ENCODE measurements at regions not wholly inside any gene's neighbourhood (a gene's known extent, or its start where the extent isn't known, plus 50 kb on each side); places are given as distances from the start of the nearest gene placed in this dataset.

GRCh38 chr17:77379065-77379428 is 238.3 kb downstream of the SEC14L1 start:
- no peak for DNase-seq (ENCODE audit: low read depth)

DNA sequence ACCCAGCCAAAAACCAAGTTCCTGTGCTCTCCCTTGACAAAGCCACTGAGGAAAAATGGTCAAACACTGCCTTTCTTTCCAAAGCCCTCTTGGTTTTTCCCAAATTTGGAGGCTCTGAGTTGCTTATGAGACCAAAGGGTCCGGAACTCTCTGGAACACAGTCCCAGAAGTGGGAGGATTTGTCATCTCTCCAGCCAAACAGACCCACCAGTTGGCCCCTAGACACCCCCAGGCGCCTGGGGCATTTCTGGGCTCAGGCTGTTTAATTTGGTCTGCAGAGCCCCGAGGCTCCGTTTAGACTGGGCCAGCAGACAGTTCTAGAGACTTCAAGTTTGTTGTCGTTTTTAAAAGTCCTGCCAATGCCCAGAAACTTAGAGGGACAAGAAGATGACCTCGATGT is 239.1 kb downstream of the SEC14L1 start:
- no peak for DNase-seq (ENCODE audit: low read depth)

DNA sequence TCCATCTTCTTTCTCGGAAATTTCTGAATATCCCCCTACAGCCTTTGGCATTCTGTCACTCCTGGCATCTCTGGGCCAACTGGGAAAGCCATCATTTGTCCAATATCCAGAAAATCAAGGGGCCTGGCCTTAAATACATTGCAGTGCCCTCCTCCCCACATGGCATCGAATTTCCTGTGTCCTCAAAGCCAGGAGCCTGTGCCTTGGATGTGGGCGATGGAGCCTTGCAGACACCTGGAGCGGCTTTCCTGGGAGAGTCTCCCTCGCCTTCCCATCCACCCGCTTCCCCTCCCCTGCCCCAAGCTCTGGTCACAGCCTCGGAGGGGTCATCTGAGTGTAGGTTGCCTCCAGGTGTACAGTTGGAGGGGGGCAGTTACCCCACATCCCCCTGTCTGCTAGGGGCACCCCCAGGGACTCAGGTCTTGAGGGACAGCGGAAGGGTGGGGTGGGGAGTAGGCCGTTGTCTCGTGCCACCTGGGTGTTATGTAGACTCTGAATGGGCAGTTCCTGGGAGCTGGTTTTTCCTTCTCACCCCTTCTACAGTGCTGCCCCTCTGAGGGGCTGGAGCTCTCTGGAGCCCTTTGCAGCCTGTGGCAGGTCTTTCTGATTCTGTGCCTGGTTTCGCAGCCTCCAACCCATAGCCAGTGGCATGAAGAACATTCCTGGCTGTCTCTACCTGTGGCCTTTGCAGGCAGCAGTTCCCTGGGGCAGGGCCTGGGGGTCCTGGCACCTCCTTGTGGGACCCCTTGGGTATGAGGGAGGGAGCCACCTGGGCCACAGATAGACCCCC is 239.8 kb downstream of the SEC14L1 start:
- DNase-seq (ENCODE audit: low read depth), result no peak

DNA sequence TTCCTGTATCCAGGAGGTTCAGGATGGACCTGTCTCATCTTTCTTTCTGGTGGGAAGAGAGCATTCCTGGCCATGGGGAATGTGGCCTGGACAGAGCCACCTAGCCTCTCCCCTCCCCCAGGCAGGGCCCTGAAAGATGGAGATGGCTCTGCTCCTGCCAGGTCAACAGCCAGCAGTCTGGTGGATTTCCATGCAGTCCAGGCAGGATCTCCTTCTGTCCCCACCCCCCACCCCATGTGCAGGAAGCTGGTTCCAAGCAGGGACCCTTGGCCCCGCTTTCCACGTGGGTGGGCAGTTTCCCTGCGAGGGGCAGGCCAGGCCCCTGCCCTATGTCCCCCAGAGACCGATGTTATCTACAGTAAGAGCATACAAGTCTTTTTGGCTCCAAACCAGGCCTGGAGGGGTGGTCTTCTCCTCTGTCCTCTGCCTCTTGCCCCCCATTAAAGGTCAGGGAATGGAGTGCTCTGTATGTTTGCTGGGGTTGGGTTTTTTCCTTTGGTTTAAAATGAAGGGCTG is 240.5 kb downstream of the SEC14L1 start:
- DNase-seq (ENCODE audit: low read depth), result no peak

DNA sequence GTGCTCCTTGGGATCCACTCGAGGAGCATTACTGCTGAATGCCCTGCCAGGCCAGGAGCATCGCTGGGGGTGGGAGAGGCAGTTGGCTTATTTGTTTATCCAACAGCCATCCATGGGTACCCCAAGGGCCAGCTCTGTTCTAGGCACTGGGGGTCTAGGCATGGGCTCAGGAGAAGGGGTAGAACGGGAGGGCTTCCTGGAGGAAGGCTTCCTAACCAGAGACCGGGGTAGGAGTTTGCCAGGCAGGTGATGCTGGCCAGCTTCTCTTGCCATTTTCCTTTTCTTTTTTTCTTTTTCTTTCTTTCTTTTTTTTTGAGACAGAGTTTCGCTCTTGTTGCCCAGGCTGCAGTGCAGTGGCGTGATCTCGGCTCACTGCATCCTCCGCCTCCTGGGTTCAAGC is 241.0 kb downstream of the SEC14L1 start:
- DNase-seq (ENCODE audit: low read depth), result no peak

- DNase-seq (ENCODE audit: low read depth), result no peak
Observed at GRCh38 chr17:77382356-77382911, 241.7 kb downstream of the SEC14L1 start.

GRCh38 chr17:77382966-77383612 is 242.3 kb downstream of the SEC14L1 start:
- DNase-seq (ENCODE audit: low read depth), result no peak

DNA sequence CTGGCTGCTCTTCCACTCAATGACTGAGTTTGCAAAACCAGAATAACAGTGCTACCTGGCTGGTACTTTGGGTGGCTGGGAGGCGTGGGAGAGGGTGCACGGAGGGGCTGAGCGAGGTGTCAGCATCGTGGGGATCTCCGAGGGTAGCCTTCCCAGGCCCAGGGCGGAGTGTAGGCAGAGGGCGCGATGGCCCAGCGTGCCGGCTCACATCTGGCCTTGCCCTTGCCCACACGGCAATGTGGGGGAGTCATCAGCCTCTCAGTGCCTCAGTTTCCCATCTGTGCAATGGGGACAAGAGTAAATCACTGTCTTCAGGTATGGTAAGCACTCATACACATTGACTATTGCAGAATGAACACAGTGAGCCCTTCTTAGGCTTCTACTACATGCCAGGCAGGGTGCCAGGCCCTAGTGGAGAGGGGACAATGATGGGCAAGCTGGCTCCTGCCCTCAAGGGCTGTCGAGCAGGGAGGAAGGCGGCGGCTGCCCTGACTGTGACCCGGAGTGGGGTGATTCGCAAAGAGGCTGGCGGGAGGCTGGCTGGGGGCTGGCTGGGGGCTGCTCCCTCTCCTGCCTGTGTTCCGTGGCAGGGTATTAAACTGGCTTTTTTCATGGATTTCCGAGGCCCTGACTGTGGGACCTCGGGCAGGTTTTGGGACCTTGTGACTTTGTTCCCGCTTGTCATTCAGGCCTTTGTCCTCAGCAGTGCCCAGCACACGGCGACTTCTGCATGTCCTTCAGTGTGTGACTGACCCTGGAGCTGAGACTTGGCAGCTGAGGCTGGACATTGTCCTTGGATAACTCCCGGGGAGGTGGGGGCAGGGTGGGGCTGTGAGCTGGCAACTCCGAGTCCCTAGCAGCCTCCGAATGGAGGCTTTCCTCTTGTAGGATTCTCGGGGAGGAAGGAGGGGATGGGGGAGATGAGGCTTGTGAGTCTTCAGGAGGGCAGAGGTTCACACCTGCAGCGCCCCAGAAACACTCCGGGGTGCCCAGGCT is 243.1 kb downstream of the SEC14L1 start:
- no peak for DNase-seq (ENCODE audit: low read depth)

DNA sequence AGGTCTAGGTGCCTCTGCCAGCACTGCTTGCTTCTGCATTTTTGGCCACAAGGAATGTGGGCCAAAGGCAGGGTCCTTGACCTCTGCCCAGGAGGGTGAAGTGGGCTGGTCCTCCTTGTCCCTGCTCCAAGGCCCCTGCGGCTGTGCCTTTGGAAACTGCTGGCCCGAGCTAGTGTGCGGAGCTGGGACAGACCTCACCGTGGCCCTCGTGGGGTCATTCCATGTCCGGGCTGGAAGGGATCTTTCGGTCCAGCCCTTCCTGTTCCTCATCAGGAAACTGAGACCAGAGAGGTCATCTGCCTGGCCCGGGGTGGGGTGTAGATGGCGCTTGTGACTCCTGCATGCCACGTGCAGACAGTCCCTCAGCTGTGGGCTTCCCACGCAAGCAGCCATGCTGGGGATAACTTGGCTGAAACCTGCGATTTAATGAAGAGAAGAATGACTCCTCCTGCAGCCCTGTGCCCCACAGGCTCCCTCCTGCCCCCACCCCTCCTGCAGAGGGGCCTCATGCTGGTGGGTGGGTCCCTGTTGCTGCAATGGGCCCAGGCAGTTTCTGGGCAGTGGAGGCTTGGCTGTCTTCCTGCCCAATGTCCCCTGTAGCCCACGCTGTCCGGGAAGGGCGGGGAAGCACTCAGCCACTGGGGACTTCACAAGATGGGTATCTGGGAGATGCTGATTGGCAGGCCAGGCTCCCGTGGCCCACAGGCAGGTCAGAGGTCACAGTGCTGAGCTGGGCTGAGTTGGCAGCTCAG is 245.2 kb downstream of the SEC14L1 start:
- no peak for DNase-seq (ENCODE audit: low read depth)

- DNase-seq (ENCODE audit: low read depth), result no peak
Observed at GRCh38 chr17:77386502-77387192, 245.9 kb downstream of the SEC14L1 start.

GRCh38 chr17:77387891-77388290 is 247.1 kb downstream of the SEC14L1 start:
- no peak for DNase-seq (ENCODE audit: low read depth)

DNA sequence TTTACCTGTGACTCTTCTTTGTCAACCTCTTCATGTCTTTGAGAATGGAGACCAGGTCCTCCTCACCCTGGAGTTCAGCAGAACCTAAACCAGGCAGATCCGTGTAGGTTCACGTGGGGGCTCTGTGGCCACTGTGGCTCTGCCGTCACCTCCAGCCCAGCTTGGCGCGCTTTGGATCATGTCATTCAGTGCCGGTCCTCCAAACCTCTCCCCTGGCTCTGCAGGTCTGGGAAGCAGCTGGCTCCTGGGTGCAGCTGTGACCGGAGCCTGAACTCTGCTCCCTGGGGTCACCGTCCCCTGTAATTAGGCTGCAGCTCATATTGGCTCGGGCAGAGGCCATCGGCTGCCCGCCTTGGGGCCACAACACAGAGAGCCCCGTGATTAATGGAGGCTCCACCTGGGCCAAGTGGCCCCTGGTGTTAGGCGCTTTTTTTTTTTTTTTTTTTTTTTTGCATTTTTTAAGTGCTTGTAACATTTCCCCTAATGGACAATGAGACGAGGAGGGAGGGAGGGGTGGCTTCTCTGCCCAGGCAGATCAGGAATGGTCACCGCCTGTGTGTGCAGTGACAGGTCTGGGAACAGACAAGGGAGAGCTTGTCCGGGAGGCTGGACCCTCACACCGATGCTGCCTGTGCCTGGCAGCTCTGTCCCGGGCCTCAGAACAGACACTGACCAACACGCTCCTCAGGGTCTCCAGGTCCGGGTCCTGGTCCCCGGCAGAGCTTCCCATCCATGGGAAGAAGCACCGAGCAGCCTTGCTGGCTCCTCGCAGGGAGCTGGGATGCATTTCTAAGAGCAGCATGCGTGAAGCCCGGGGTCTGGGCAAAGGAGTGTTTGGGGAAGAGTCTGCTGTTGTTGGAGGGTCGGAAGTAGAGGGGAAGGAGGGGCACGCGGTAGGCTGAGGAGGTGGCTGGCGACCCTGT is 247.9 kb downstream of the SEC14L1 start:
- no peak for DNase-seq (ENCODE audit: low read depth)

- DNase-seq (ENCODE audit: low read depth), result no peak
Observed at GRCh38 chr17:77390870-77391269, 250.1 kb downstream of the SEC14L1 start.

DNA sequence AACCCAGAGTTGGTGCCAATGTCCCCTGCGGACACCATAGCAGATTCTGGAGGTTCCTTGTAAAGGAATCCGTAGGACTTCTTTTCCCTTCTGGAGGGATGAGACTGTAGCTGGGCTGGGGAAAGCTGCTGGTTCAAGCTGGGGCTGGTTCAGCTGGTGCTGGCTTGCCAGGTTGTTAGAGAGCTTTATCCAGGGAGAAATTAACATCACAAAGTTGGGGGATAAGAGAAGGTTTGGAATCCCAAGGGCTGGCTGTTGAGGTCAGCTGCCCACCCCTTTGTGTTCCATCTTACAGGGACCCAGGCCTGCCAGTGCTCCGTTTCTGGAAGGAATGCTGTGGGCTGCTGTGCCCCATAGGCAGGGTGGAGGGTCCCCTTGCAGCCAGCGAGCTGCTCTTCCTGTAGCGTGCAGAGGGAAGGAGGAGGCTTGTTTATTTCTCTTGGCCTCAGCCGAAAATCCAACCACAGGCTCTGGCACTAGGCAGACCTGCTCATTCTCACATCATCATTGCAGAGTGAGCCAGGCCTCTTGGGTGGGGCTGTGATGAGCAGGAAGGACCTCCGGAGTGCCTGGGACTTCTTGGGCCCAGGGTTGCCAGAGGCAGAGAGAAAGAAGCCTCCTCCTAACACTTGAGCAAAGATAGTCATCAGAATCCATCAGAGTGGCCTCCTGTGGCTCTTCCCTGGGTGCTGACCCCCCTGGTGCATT is 251.1 kb downstream of the SEC14L1 start:
- no peak for DNase-seq (ENCODE audit: low read depth)

DNA sequence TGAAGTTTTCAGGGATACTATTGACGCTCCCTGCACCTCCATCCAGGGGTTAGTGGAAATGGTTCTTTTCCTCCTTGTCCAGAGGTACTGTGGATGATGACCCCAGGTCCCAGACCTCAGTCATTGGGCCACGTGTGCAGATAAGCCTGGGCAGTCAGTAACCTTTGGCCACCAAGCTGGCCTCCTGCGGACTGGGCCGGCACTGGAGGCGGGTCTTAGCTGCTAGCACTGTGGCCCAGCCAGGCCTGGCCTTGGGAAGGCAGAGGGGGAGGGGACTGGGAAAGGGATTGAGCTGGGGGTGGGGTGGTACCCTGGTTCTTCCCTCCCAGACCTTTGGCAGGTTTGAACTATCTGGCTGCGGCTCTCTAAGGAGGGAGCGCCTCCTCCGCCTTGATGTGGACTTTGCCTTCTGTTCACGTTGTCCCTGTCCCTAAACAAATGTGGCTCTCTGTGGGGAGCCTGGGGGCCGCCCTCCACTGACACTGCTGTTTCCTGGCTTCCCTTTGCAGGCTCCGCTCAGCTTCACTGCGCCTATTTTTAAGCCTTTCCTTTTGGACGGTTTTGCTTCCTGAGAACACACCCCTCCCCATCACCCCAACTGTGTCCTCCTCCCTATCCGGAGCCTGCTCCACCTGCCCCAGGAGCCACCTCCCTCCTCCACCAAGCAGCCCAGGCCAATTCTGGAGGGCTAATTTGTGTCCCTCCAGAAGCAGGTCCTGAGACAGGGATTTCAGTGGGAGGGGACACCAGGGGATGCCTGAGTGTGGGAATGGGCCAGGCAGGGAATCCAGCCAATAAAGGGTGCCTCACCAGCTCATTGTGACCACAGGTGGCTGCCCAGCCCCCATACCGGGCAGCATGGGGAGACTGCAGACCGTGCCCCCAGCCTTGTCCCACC is 251.9 kb downstream of the SEC14L1 start:
- no peak for DNase-seq (ENCODE audit: low read depth)

DNA sequence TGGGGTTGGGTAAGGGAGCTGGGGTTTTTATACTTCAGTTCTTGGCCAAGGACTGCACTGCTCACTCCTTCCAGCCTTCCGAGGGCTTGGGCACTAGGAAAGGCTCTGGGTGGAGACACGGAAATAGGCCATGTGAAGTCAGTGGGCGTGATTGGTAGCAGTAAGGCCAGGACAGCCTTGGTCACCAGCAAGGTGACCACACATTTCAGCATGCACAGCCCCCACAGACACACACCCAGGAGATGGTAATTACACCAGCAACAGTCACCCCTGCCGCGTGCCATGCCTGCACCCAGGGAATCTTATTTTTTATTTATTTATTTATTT is 252.5 kb downstream of the SEC14L1 start:
- DNase-seq (ENCODE audit: low read depth), result no peak

GRCh38 chr17:77393867-77394539 is 253.2 kb downstream of the SEC14L1 start:
- no peak for DNase-seq (ENCODE audit: low read depth)

Data from T follicular helper cell (primary cell).